ENCODE measurements at regions not wholly inside any gene's neighbourhood (a gene's known extent, or its start where the extent isn't known, plus 50 kb on each side); places are given as distances from the start of the nearest gene placed in this dataset.

DNA sequence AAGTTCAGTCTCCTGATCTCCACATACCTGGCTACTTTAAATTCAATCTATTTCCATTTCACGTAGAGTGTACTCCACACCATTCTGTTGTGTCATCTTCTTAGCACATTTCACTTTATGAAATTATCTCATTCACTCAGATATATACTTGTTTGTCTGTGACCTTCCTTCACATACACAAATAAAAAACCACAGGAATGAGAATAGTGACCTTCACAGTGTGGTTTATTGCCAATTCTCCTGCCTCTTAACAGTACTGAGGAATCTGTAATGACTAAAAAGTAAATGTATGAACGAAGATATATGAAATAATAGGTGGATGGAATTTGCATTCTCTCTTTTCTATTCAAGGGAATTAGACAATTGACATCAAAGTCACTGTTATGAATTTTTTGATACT, 183.9 kb upstream of the PCDH7 start:
- Mint-ChIP-seq H3K9me3 (no peaks in the 10 kb centered on the region), H3K4me3 (no peak overlapping the region), H3K36me3 (no peaks in the 10 kb centered on the region), H3K27ac (no peak overlapping the region), H3K27me3 (no peaks in the 10 kb centered on the region), H3K4me1 (ENCODE audit: unreplicated experiment) (peaks cover 4% of the 10 kb centered on the region)
- TF ChIP-seq, protein P1, sequence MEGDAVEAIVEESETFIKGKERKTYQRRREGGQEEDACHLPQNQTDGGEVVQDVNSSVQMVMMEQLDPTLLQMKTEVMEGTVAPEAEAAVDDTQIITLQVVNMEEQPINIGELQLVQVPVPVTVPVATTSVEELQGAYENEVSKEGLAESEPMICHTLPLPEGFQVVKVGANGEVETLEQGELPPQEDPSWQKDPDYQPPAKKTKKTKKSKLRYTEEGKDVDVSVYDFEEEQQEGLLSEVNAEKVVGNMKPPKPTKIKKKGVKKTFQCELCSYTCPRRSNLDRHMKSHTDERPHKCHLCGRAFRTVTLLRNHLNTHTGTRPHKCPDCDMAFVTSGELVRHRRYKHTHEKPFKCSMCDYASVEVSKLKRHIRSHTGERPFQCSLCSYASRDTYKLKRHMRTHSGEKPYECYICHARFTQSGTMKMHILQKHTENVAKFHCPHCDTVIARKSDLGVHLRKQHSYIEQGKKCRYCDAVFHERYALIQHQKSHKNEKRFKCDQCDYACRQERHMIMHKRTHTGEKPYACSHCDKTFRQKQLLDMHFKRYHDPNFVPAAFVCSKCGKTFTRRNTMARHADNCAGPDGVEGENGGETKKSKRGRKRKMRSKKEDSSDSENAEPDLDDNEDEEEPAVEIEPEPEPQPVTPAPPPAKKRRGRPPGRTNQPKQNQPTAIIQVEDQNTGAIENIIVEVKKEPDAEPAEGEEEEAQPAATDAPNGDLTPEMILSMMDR (conservative IDR thresholded peaks at IDR 0.05): no peak
- no peak for DNase-seq (ENCODE audit: extremely low spot score, unreplicated experiment)

DNA sequence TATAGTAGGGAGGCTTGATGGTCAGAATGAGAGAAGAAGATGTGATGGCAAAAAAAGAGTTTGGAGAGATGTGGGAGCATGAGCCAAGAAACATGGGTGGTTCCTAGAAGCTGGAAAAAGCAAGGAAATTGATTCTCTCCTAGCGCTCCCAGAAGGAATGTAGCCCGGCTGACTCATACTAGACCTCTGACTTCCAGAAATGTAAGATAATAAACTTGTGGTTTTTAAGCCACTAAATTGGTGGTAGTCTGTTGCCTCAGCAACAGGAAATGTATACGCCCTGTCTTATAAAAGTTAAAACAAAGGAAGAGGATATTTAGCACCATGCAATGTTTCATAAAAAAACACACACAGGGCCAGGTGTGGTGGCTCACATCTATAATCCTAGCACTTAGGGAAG, 182.7 kb upstream of the PCDH7 start:
- Mint-ChIP-seq H3K4me1 (ENCODE audit: unreplicated experiment) (peaks cover 4% of the 10 kb centered on the region), H3K9me3 (no peaks in the 10 kb centered on the region), H3K27me3 (no peaks in the 10 kb centered on the region), H3K4me3 (no peak overlapping the region), H3K27ac (no peak overlapping the region), H3K36me3 (no peaks in the 10 kb centered on the region)
- no peak for DNase-seq (ENCODE audit: extremely low spot score, unreplicated experiment)
- TF ChIP-seq, protein P1 (conservative IDR thresholded peaks at IDR 0.05): no peak

DNA sequence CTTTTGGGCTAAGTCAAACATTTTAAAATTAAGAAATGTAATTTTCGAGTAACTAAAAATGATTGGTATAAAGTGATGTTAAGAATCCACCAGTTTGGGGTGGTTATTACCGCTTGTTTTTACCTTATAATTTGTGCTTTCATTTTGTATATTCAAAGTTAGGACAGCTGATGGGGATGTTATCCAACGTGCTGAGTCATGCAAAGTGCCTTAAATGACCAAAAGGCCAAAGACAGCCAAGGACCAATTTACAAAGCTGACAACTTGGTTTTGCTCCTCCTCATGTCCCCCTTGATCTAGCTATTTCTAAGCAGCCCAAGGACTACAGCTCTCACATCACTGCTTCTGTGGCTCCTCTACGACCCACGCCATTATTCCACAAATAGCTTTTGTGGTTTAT, 181.4 kb upstream of the PCDH7 start:
- Mint-ChIP-seq H3K36me3 (no peaks in the 10 kb centered on the region), H3K4me3 (no peak overlapping the region), H3K9me3 (no peaks in the 10 kb centered on the region), H3K27me3 (no peaks in the 10 kb centered on the region), H3K27ac (no peak overlapping the region), H3K4me1 (ENCODE audit: unreplicated experiment) (peaks cover 4% of the 10 kb centered on the region)
- no peak for DNase-seq (ENCODE audit: extremely low spot score, unreplicated experiment)
- TF ChIP-seq, protein P1 (conservative IDR thresholded peaks at IDR 0.05): no peak

DNA sequence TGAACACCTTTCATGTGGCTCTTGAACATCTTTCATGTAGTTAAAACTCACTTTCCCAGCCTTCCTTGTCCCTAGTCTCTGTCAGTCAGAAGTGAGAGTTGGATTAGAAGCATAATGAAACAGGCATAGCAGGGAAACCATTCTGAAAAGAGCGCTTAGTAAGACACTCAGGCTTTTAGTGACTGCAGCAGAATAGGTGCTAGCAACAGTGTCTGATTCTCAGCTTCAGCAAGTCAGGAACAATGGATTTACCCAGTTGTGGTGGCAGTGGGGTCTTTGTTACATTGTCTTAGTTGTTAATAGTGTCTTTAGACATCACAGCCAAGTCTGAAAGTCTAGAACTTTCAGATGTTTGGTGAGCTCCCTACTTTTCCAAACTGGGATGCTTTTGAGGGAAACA, 177.1 kb upstream of the PCDH7 start:
- TF ChIP-seq, protein P1 (conservative IDR thresholded peaks at IDR 0.05): no peak
- Mint-ChIP-seq H3K4me3 (no peak overlapping the region), H3K27ac (no peak overlapping the region), H3K4me1 (ENCODE audit: unreplicated experiment) (no peaks in the 10 kb centered on the region), H3K9me3 (peaks cover 4% of the 10 kb centered on the region), H3K27me3 (no peaks in the 10 kb centered on the region), H3K36me3 (no peaks in the 10 kb centered on the region)
- no peak for DNase-seq (ENCODE audit: extremely low spot score, unreplicated experiment)

DNA sequence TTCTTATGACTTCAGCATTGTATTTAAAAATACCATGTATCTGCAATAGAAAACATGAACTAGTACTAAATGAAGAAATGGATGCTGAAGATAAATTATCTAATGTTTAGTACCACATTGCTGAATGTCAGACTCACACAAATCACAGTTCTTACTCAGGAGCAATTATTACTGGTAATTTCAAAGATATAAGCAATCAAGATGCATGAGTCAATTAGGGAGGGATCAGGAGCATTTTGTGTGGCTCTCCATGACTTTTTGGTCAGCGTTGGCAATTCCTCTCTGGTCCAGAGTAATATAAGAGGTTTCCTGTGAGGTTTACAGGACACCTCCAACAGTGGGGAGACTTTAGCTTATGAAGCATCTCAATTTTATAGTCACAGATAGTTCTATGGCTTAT, 167.0 kb upstream of the PCDH7 start:
- Mint-ChIP-seq H3K27ac (peak overlapping the region; percentile 66), H3K9me3 (no peaks in the 10 kb centered on the region)

More for the DNA sequence above, 167.0 kb upstream of the PCDH7 start:
- H3K4me3 Mint-ChIP-seq: no peak overlapping the region
- TF ChIP-seq, protein P1 (conservative IDR thresholded peaks at IDR 0.05): no peak
- no peaks in the 10 kb centered on the region for H3K27me3 Mint-ChIP-seq
- no peaks in the 10 kb centered on the region for H3K36me3 Mint-ChIP-seq
- H3K4me1 Mint-ChIP-seq (ENCODE audit: unreplicated experiment): no peaks in the 10 kb centered on the region
- DNase-seq (ENCODE audit: extremely low spot score, unreplicated experiment): no peak

Measured in type B pancreatic cell (in vitro differentiated cells).